IMR-90 (cell line): ENCODE measurements at regions not wholly inside any gene's neighbourhood (a gene's known extent, or its start where the extent isn't known, plus 50 kb on each side); places are given as distances from the start of the nearest gene placed in this dataset.

ENCODE experiments used
- ATAC-seq: fragments of 200-7000 bp; cut with Tn5 transposase; 2 replicates; pipeline ENCODE4 v1.9.1; 2020; ENCODE audit warnings: low read depth, mild to moderate bottlenecking, moderate library complexity
- BruUV-seq: library from RNA; stranded (reverse); fragments of 400-500 nt; replicated peaks from 2 replicates; lab custom pipeline; 2021; lab: Mats Ljungman, UMichigan
- CTCF ChIA-PET: fragments of 300-600 bp; formaldehyde crosslinking; extraction: SDS; loops from one replicate; lab custom pipeline; 2021; ENCODE audit warnings: antibody characterized with exemption; lab: Yijun Ruan, JAX
- POLR2A ChIA-PET: fragments of 300-600 bp; sonication (Branson Sonifier 250); formaldehyde crosslinking; loops from one replicate; lab custom pipeline; 2022; ENCODE audit warnings: antibody characterized with exemption; ENCODE audit not compliant: unreplicated experiment; lab: Charles Lee
- DNase-seq: peaks from one replicate; pipeline ENCODE4 v3.0.0; 2013
- H2AFZ ChIP-seq: replicated peaks from 2 replicates; pipeline ENCODE3; 2013; ENCODE audit warnings: low read length, mild to moderate bottlenecking; ENCODE audit not compliant: poor library complexity
- H2AK5ac ChIP-seq: 2 replicates; pipeline ENCODE4 v1.6.1; 2013; ENCODE audit warnings: low read depth, low read length, inconsistent platforms
- H2AK9ac ChIP-seq: replicated peaks from 2 replicates; pipeline ENCODE3; 2013; ENCODE audit warnings: mild to moderate bottlenecking, low read depth, low read length, moderate library complexity; ENCODE audit not compliant: poor library complexity
- H2BK120ac ChIP-seq: 2 replicates; pipeline ENCODE4 v1.6.1; 2013; ENCODE audit warnings: low read depth, low read length, inconsistent platforms
- H2BK15ac ChIP-seq: 3 replicates; pipeline ENCODE4 v1.6.1; 2013; ENCODE audit warnings: low read depth, low read length, inconsistent platforms
- H2BK20ac ChIP-seq: 2 replicates; pipeline ENCODE4 v1.6.1; 2013; ENCODE audit warnings: low read depth, mild to moderate bottlenecking, inconsistent platforms, low read length, moderate library complexity
- H2BK5ac ChIP-seq: 2 replicates; pipeline ENCODE4 v1.6.1; 2013; ENCODE audit warnings: mild to moderate bottlenecking, low read depth, low read length, inconsistent platforms; ENCODE audit not compliant: poor library complexity, severe bottlenecking
- H3K14ac ChIP-seq: replicated peaks from 2 replicates; pipeline ENCODE4 v1.6.1; 2013; ENCODE audit warnings: low read depth, low read length, inconsistent platforms
- H3K18ac ChIP-seq: 2 replicates; pipeline ENCODE4 v1.6.1; 2013; ENCODE audit warnings: low read depth, low read length, control low read depth
- H3K23ac ChIP-seq: 2 replicates; pipeline ENCODE4 v1.6.1; 2013; ENCODE audit warnings: low read depth, low read length, inconsistent platforms
- H3K27ac ChIP-seq: 2 replicates; pipeline ENCODE4 v1.5.1; 2013; ENCODE audit warnings: mild to moderate bottlenecking, control low read depth, low read length; ENCODE audit not compliant: insufficient read depth
- H3K27me3 ChIP-seq: 2 replicates; pipeline ENCODE4 v1.6.1; 2013; ENCODE audit warnings: low read length; ENCODE audit not compliant: control insufficient read depth, insufficient read depth
- H3K36me3 ChIP-seq: 2 replicates; pipeline ENCODE4 v1.6.1; 2013; ENCODE audit warnings: low read length, mixed read lengths; ENCODE audit not compliant: control insufficient read depth, insufficient read depth
- H3K4ac ChIP-seq: 2 replicates; pipeline ENCODE4 v1.6.1; 2013; ENCODE audit warnings: low read depth, low read length, inconsistent platforms
- H3K4me1 ChIP-seq: 2 replicates; pipeline ENCODE4 v1.6.1; 2013; ENCODE audit warnings: low read length, mixed read lengths; ENCODE audit not compliant: control insufficient read depth, insufficient read depth
- H3K4me2 ChIP-seq: 2 replicates; pipeline ENCODE4 v1.6.1; 2013; ENCODE audit warnings: low read depth, mild to moderate bottlenecking, control low read depth, low read length, moderate library complexity
- H3K4me3 ChIP-seq: 2 replicates; pipeline ENCODE4 v1.5.1; 2013; ENCODE audit warnings: low read depth, mild to moderate bottlenecking, control low read depth, low read length, moderate library complexity; ENCODE audit not compliant: insufficient read depth
- H3K56ac ChIP-seq: 2 replicates; pipeline ENCODE4 v1.6.1; 2013; ENCODE audit warnings: low read length, inconsistent platforms; ENCODE audit not compliant: insufficient read depth; ENCODE audit errors: extremely low read depth
- H3K79me1 ChIP-seq, 2 experiments: 2 replicates each; pipeline ENCODE4 v1.6.1; 2013; ENCODE audit warnings: low read length in 2 of 2, inconsistent platforms in 1 of 2, low read depth in 1 of 2
- H3K9ac ChIP-seq: 2 replicates; pipeline ENCODE4 v1.6.1; 2013; ENCODE audit warnings: low read depth, low read length, control low read depth
- H3K9me1 ChIP-seq: 2 replicates; pipeline ENCODE4 v1.6.1; 2013; ENCODE audit warnings: low read length, inconsistent platforms; ENCODE audit not compliant: insufficient read depth
- H3K9me3 ChIP-seq: 2 replicates; pipeline ENCODE4 v1.6.1; 2013; ENCODE audit warnings: low read length; ENCODE audit not compliant: control insufficient read depth, insufficient read depth
- H4K20me1 ChIP-seq: 2 replicates; pipeline ENCODE4 v1.6.1; 2013; ENCODE audit warnings: low read length, inconsistent platforms; ENCODE audit not compliant: insufficient read depth
- H4K5ac ChIP-seq: 2 replicates; pipeline ENCODE4 v1.6.1; 2013; ENCODE audit warnings: mild to moderate bottlenecking, low read depth, low read length, control low read depth
- H4K8ac ChIP-seq, 2 experiments: 2 replicates each; pipeline ENCODE4 v1.6.1; 2013; ENCODE audit warnings: low read depth in 2 of 2, low read length in 2 of 2, control low read depth in 1 of 2, inconsistent platforms in 1 of 2
- H4K91ac ChIP-seq: 2 replicates; pipeline ENCODE4 v1.6.1; 2013; ENCODE audit warnings: low read depth, low read length, inconsistent platforms; ENCODE audit not compliant: insufficient read depth
- WGBS, 2 experiments: methylation state at CpG; one replicate each; pipeline versions ENCODE4 v1.1.5 to v1.1.7; 2013; ENCODE audit warnings: missing lambda C conversion rate in 2 of 2; ENCODE audit not compliant: insufficient read length in 1 of 2; ENCODE audit errors: extremely low coverage in 2 of 2; 5-methylcytosine and 5-hydroxymethylcytosine counted together
- dilution Hi-C: fragments of 300-500 bp; cut with HindIII; formaldehyde crosslinking; loops from one replicate; pipeline ENCODE4 v1.14.3; 2018; ENCODE audit warnings: low sequenced_read_pairs; ENCODE audit not compliant: unreplicated experiment
- in situ Hi-C: fragments of 300-500 bp; cut with MboI; formaldehyde crosslinking; loops from 3 replicates; pipeline ENCODE4 v1.14.3; 2019; ENCODE audit warnings: low sequenced_read_pairs, inconsistent platforms, mixed read lengths
- intact Hi-C: fragments of 100-400 bp; cut with micrococcal nuclease; formaldehyde crosslinking; loops from 2 replicates; pipeline ENCODE4 v1.10.0; 2022
- TF ChIP-seq, protein P1 (sequence below): fragments of 150-350 bp; IDR thresholded peaks from 2 replicates; pipeline ENCODE4 v1.6.1; 2016; ENCODE audit warnings: low read depth, mild to moderate bottlenecking, low read length, moderate library complexity, borderline replicate concordance

GRCh38 chr3:177750436-177750835 is 553.2 kb upstream of the TBL1XR1 start:
- H2BK5ac ChIP-seq: no peak overlapping the region
- CTCF ChIA-PET: interaction anchor here (0.6 kb wide), 1 partner anchor 234 kb away, joined by 4 read pairs; no protein-coding TSS in a partner anchor

More at GRCh38 chr3:177750436-177750835, 553.2 kb upstream of the TBL1XR1 start:
- H2BK120ac ChIP-seq: no peak overlapping the region
- H3K9ac ChIP-seq: no peak overlapping the region
- peak; percentile 56 for DNase-seq
- no peak overlapping the region for H2AK9ac ChIP-seq
- WGBS, 2 experiments: no CpG with 5 or more reads among the region's 1 CpG
- no peak overlapping the region for H3K14ac ChIP-seq
- no peak overlapping the region for H3K23ac ChIP-seq
- no peak overlapping the region for H3K4ac ChIP-seq
- ATAC-seq: peak; percentile 55
- H2BK20ac ChIP-seq: no peak overlapping the region
- H3K79me1 ChIP-seq: no peaks in the 10 kb centered on the region
- H4K91ac ChIP-seq: no peak overlapping the region
- H3K4me2 ChIP-seq: no peak overlapping the region
- TF ChIP-seq, protein P1, sequence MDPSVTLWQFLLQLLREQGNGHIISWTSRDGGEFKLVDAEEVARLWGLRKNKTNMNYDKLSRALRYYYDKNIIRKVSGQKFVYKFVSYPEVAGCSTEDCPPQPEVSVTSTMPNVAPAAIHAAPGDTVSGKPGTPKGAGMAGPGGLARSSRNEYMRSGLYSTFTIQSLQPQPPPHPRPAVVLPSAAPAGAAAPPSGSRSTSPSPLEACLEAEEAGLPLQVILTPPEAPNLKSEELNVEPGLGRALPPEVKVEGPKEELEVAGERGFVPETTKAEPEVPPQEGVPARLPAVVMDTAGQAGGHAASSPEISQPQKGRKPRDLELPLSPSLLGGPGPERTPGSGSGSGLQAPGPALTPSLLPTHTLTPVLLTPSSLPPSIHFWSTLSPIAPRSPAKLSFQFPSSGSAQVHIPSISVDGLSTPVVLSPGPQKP: no peak
- no peak overlapping the region for H3K18ac ChIP-seq
- peaks cover 4% of the 10 kb centered on the region for H3K9me1 ChIP-seq
- H3K27ac ChIP-seq: no peak overlapping the region
- no TSS peak for BruUV-seq
- no peaks in the 10 kb centered on the region for H3K9me3 ChIP-seq
- intact Hi-C loops: no loop called here
- H3K4me3 ChIP-seq: no peak overlapping the region
- H4K20me1 ChIP-seq: no peaks in the 10 kb centered on the region
- dilution Hi-C loops: no loop called here
- no peaks in the 10 kb centered on the region for H3K36me3 ChIP-seq
- in situ Hi-C loops: no loop called here
- no peak overlapping the region for H4K5ac ChIP-seq
- POLR2A ChIA-PET: no interaction called here
- no peak overlapping the region for H2BK15ac ChIP-seq
- H4K8ac ChIP-seq: no peak overlapping the region
- H3K27me3 ChIP-seq: no peaks in the 10 kb centered on the region
- peaks cover 16% of the 10 kb centered on the region for H3K4me1 ChIP-seq
- no peak overlapping the region for H3K56ac ChIP-seq
- no peak overlapping the region for H2AFZ ChIP-seq
- H2AK5ac ChIP-seq: no peak overlapping the region
